CD4-positive, alpha-beta T cell treated with Interleukin-4 for 4 hours (primary cell): ENCODE measurements at regions not wholly inside any gene's neighbourhood (a gene's known extent, or its start where the extent isn't known, plus 50 kb on each side); places are given as distances from the start of the nearest gene placed in this dataset.
A peak's percentile ranks its signal among the peaks of the same experiment; 100 is the strongest.

Experiments
- DNase-seq: peaks from one replicate; pipeline ENCODE4 v3.0.0-alpha.2; 2020

- no peak for DNase-seq
These were observed 155.7 kb downstream of the WT1 start for GRCh38 chr11:32279672-32280071.

DNA sequence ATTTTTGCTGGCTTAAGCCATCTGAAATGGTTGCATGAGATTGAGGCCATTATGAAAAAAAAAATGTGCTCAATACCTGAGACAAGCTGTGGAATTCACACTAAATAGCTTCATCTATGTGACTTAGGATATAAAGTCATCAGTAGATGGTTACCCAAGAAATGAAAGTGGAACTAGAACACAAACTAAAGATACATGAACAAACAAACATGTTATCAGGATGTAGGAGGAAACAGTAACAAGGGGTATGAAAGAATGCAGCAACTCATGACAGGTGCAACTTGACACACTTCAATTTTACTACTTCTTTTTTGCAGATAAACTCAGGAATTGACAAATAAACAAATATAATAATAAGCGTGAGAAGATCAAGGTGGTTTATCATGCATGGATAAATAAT lies 155.0 kb downstream of the WT1 start:
- no peak for DNase-seq

- no peak for DNase-seq
These were observed 147.1 kb downstream of the WT1 start for GRCh38 chr11:32288276-32288675.

GRCh38 chr11:32289701-32290100 lies 145.6 kb downstream of the WT1 start:
- no peak for DNase-seq

DNA sequence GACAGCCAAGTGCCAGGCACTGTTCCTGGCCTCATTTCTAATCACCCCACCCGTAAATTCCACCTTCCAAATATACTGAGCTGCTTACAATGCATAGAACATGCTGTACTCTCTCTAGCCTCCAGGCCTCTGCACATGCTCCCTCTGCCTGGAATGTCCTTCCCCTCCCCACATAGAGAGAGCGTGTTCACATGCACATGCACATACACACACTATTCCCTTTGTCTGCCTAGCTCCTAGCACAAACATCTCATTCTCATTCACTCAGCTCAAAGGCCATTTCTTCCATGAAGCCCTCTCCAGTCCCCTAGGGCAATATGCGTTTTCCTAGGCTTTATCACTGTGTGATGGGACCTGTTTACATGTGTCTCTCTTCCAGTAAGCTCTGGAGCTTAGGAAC lies 144.6 kb downstream of the WT1 start:
- no peak for DNase-seq

DNA sequence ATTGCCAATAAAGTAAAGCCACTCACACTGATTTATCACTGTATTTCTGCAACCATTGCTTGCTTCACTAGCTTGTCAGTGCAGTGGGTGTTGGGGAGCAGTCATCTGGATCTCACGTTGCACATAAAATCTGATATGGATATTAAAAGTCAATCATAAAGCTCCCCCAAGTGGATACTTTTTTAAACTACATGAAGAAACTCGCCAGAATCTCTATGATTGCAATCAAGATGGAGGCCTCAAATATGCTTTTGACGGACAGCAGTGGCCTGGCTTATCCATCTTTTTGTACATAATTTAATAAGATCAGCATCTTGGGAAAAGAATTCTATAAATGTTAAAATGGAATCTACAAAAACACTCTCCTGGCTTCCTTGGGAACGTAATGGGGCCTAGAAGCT lies 137.7 kb downstream of the WT1 start:
- no peak for DNase-seq

DNA sequence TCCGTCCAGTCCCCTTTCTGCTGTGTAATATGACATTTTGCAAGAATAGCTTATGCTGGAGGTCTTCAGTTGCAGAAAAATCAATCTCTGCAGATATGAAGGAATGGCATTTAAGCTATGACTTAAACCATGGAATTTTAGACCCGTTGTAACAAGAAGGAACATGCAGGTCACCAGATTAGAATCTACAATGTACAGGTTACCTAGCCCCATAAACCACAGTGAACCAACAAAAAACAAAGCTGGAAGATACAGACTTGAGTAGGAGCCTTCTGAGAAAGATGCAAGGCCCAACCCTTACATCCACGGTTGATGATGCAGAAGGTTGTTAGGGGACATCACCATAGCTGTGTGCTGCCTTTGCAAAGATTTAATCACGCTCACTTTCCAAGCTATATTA lies 132.5 kb downstream of the WT1 start:
- no peak for DNase-seq

- DNase-seq: no peak
These were observed 130.8 kb downstream of the WT1 start for GRCh38 chr11:32304521-32304920.

DNA sequence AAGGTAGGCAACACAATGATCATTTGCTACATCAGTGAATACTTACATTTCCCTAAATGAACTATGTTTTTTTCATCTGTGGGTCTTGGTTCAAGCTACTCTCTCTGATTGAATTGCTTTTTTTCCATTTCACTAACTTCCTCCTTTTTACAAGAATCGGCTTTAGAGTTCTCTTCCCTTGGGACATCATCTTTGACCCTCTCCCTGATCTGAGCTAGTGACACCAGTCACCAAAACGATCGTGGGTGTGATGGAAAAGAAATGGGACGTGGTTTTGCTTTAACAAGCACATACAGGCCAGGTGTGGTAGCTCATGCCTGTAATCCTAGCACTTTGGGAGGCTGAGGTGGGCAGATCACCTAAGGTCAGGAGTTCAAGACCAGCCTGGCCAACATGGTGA lies 129.9 kb downstream of the WT1 start:
- DNase-seq: no peak

GRCh38 chr11:32307471-32307870 lies 127.9 kb downstream of the WT1 start:
- DNase-seq: no peak

DNA sequence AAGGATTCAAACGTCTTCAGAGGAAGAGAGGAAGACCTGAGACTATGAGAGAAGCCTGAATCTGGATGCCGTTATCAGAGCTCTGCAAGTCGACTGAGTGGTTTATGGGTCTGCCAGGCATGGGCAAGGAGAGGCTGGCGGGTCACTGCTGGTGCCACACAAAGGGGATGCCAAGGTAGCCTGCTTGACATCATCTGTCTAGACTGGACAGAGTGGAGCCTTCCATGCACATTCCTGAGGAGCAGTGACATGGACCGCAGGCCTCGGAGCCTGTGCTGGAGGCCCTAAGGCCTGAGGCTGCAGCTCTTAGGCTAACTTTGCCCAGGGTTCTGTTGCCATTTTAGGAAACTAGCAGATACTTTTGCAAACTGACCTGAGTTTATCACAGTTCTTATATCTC lies 127.4 kb downstream of the WT1 start:
- DNase-seq: no peak

DNA sequence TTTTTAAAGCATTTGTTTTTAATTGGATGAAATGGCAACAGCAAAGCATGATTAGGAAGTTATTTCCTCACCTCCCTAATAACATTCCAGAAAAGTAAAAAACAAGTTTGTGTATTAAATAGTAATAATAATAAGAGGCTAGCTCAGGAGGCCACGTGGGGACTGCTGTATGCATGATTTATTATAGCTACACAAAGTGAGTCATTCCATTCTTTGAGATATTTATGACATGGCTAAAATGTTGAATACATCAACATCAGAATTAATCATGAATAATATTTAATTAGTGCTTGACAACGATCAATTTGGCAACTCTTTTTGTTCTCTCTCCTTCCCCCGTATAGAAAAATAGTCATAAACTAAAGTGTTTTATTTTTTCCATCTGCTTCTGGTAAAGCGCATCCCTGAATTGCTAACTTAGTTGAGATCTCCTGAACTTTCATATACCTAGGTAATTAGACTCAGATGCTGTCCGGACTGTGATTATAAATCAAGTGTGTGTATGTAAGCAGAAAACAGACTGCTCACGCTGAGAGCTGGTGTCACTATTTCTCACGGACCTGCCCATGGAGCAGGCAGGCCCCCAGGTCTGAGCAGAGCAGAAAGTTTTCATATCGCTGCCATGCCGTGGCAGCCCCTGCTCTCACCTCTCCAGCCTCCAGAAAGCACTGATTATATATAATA lies 125.7 kb downstream of the WT1 start:
- no peak for DNase-seq

DNA sequence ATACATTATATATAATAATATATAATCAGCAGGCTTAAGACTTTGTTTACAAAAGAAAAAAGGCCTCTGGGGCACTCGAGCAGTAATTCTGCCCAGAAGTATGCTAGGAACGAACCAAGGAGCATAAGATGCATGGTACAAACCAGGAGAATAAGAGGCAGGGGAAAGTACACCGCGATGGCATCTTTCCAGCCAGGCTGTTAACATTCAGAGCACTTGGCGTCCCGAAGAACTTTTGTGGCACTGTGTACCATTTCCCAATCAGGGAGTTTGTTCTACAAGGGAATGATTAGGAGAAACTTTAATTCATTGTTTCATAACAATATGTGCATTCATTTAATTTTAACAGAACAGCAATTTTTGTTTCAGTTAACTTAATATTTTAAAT lies 125.1 kb downstream of the WT1 start:
- DNase-seq: no peak

DNA sequence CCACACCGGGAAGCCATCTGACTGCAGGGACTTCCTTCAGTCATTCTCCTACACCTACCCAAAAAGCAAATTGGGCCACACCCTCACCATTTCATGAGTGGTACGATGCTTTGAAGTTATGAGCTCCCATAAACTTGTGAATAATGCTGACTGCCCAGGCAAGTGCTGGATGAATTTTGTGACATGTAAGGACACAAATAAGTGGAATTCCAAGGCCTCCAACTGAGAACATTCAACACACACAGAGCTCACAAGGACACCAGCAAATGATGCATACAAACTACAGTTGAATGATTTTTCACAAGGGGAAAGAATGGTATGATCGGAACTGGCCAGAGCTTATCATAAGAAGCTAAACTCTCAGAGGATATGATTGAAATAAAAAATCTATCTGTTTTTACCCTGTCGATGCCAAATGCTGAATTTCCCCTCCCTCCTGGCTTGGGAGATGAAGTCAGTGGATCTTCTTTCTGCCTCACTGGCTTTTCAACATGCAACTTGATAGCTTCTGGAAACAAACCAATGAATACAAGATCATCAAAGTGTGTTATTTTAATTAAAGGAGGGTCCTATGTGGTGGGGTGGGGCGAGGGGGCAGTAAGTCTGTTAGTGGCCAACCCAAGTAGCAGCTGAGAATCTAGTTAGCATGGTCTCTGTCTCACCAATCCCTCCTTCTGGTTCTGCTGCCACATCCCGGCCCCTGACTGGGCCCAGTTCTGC lies 123.8 kb downstream of the WT1 start:
- DNase-seq: no peak

- DNase-seq: no peak
These were observed 123.0 kb downstream of the WT1 start for GRCh38 chr11:32312206-32312817.

DNA sequence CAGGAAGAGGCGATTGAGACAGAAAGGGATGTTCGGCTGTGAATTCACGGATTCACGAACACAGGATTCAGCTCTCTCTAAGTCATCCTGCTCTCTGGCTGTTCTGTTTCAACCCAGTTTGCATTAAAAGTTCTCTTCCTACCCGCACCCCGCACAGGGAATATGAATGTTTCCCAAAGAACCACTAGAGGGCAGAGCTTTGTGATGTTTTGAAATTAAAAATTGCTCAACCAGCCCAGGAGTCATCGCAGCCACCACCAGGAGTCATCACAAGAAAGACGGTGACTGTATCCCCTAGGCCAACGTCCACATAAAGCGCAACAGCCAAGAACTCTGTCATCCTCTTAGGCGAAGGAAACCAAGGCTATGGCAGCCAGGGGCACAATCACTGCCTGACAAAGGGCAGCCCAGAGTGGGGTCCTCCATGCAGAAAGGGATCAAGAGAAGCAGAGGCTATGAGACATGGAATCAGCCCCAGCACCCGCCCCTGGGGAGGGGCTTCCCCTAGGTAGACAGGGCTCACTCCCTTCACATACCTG lies 122.4 kb downstream of the WT1 start:
- DNase-seq: peak; percentile 4

DNA sequence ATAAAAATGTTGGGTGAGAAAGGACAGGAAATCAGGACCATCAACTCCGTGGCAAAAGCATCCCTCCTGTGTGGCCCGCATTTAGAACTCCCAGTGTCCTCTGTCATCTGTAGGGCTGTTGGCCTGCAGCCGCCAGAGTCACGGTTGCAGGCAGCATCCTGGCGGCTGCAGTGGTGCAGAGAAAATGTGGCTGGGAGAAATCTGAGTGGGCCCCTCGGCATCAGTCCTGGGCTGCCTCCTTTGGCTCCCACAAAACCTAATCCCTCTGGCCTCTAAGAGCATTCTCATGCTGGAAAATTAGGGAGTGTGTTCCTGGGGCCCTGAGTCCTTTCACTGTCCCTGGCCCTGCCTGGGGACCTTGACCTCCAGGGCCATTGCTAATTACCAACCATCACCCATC lies 121.9 kb downstream of the WT1 start:
- DNase-seq: no peak

- no peak for DNase-seq
These were observed 120.2 kb downstream of the WT1 start for GRCh38 chr11:32315121-32315520.

DNA sequence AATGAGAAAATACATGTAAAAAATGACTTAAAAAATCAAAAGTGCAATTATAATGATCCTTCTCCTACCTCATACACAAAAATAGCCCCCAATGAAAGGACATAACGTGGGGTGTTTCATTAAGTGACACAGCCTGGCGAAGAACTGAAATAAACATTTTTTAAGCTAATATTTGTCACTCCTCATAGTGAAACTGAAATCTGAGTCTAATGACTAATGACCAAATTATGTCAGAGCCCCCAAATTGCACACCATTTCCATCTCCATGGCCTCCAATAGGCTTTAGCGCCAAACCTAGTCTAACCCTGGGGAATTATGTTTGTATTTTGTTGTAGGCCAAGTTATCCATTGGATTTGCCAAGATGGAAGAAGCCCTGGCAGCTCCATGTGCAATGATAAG lies 119.1 kb downstream of the WT1 start:
- DNase-seq: no peak

DNA sequence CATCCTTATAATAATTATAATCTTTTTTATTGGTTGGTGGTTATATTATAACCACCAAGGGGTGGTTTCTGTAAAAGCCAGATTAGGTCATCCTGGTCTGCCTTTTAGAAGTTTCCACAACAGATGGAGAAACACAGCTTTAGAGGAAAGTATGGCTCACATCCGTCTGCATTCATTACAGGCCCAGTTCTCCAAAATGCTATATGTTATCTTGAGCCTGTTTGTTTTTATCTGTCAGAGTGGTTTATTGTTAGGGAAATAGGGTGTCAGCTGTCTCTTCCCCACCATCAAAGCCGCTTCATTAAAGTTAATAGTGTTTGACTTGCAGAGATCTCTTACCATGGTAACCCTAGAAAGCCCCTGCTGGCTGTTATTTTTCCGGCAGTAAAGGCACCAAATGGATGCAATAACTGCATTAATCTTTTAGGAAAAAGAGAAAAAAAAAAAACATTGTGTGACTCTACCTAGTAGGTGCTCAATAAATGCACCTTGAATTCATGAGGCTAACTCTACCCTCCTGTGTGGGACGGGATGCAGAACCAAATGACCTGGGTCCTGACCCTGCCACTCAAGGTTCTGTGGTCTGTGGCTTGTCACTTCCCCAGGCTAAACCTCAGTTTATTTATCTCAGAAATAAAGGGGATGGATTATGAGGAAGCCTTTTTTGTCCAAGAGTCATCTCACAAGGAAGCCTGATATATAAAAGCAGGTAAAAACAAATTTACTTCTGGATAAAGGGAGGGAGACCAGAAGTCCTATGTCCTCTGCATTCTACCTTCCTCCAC lies 118.3 kb downstream of the WT1 start:
- no peak for DNase-seq

- DNase-seq: no peak
These were observed 117.7 kb downstream of the WT1 start for GRCh38 chr11:32317643-32318042.

GRCh38 chr11:32318071-32319055 lies 117.0 kb downstream of the WT1 start:
- DNase-seq: no peak
